ENCODE measurements at regions not wholly inside any gene's neighbourhood (a gene's known extent, or its start where the extent isn't known, plus 50 kb on each side); places are given as distances from the start of the nearest gene placed in this dataset.

- Histone ChIP-seq H3K9me3 (peaks cover 0 to 7% (median 0%) of the 10 kb centered on the region in 3 donors), H3K4me3 (no peak overlapping the region), H3K27ac (no peak overlapping the region), H3K36me3 (no peaks in the 10 kb centered on the region), H3K27me3 (no peaks in the 10 kb centered on the region), H3K4me1 (peaks cover 0 to 3% (median 0%) of the 10 kb centered on the region in 3 donors)
- WGBS, 2 donors = 51 to 56% methylated on average over 2 of the region's 3 CpGs
- TF ChIP-seq POLR2A (IDR thresholded peaks at IDR 0.05) = no peak
- TF ChIP-seq CTCF (IDR thresholded peaks at IDR 0.05) = no peak
- DNase-seq = no peak
- intact Hi-C loops (cut with DNase I) = no loop called here
These were observed 280.7 kb upstream of the CADM1 start for GRCh38 chr11:115784796-115785521.

- Histone ChIP-seq H3K36me3 (no peaks in the 10 kb centered on the region), H3K27me3 (no peaks in the 10 kb centered on the region), H3K27ac (no peak overlapping the region), H3K4me3 (no peak overlapping the region), H3K9me3 (peaks cover 0 to 7% (median 0%) of the 10 kb centered on the region in 3 donors), H3K4me1 (peaks cover 0 to 3% (median 0%) of the 10 kb centered on the region in 3 donors)
- TF ChIP-seq CTCF (IDR thresholded peaks at IDR 0.05) = no peak
- TF ChIP-seq POLR2A (IDR thresholded peaks at IDR 0.05) = no peak
- no peak for DNase-seq
- intact Hi-C loops (cut with DNase I) = no loop called here
- WGBS, 2 donors = 66 to 75% methylated on average over 9 of the region's 9 CpGs
These were observed 276.6 kb upstream of the CADM1 start for GRCh38 chr11:115780646-115781362.

GRCh38 chr11:115778928-115779650 is 274.9 kb upstream of the CADM1 start:
- Histone ChIP-seq H3K4me3 (no peak overlapping the region), H3K9me3 (peaks cover 0 to 7% (median 0%) of the 10 kb centered on the region in 3 donors), H3K4me1 (peaks cover 0 to 1% (median 0%) of the 10 kb centered on the region in 3 donors), H3K27me3 (no peaks in the 10 kb centered on the region), H3K27ac (no peak overlapping the region), H3K36me3 (no peaks in the 10 kb centered on the region)
- WGBS, 2 donors = 62 to 76% methylated on average over 2 of the region's 2 CpGs
- no peak for DNase-seq
- TF ChIP-seq POLR2A (IDR thresholded peaks at IDR 0.05) (no peak), CTCF (IDR thresholded peaks at IDR 0.05) (no peak)
- intact Hi-C loops (cut with DNase I) = no loop called here

GRCh38 chr11:115776916-115777315 is 272.7 kb upstream of the CADM1 start:
- 75 to 90% methylated on average over 2 to 6 of the region's 6 CpGs for WGBS, 2 donors
- intact Hi-C loops (cut with DNase I) = no loop called here
- Histone ChIP-seq H3K4me3 (no peak overlapping the region), H3K27me3 (no peaks in the 10 kb centered on the region), H3K27ac (no peak overlapping the region), H3K9me3 (no peaks in the 10 kb centered on the region), H3K36me3 (no peaks in the 10 kb centered on the region), H3K4me1 (peaks cover 0 to 5% (median 0%) of the 10 kb centered on the region in 3 donors)
- DNase-seq = no peak
- TF ChIP-seq POLR2A (IDR thresholded peaks at IDR 0.05) (no peak), CTCF (IDR thresholded peaks at IDR 0.05) (no peak)

- no peaks in the 10 kb centered on the region for H3K27me3 ChIP-seq
- 93 to 100% methylated on average over 2 to 3 of the region's 4 CpGs for WGBS, 2 donors
- no peaks in the 10 kb centered on the region for H3K9me3 ChIP-seq
- peaks cover 0 to 5% (median 0%) of the 10 kb centered on the region in 3 donors for H3K4me1 ChIP-seq
- intact Hi-C loops (cut with DNase I) = no loop called here
- no peak for DNase-seq
- H3K27ac ChIP-seq = no peak overlapping the region
- no peak overlapping the region for H3K4me3 ChIP-seq
- TF ChIP-seq POLR2A (IDR thresholded peaks at IDR 0.05) = no peak
- TF ChIP-seq CTCF (IDR thresholded peaks at IDR 0.05) = no peak
- H3K36me3 ChIP-seq = no peaks in the 10 kb centered on the region
These were observed 271.6 kb upstream of the CADM1 start for GRCh38 chr11:115775846-115776245.

Measured in esophagus squamous epithelium (tissue), 5 donors.